Glutamatergic neuron (in vitro differentiated cells): ENCODE measurements at regions not wholly inside any gene's neighbourhood (a gene's known extent, or its start where the extent isn't known, plus 50 kb on each side); places are given as distances from the start of the nearest gene placed in this dataset.

Source experiments
- DNase-seq: peaks from one replicate; pipeline ENCODE4 v3.0.0; 2022
- H3K27ac Mint-ChIP-seq: one replicate; pipeline ENCODE4 v1.8.0; 2020; ENCODE audit warnings: mild to moderate bottlenecking, mixed read lengths, inconsistent platforms; ENCODE audit not compliant: unreplicated experiment
- H3K27me3 Mint-ChIP-seq: one replicate; pipeline ENCODE4 v1.8.0; 2020; ENCODE audit warnings: mild to moderate bottlenecking, moderate library complexity, mixed read lengths, inconsistent platforms; ENCODE audit not compliant: unreplicated experiment
- H3K36me3 Mint-ChIP-seq: one replicate; pipeline ENCODE4 v1.8.0; 2020; ENCODE audit warnings: mild to moderate bottlenecking, mixed read lengths, inconsistent platforms; ENCODE audit not compliant: unreplicated experiment
- H3K4me1 Mint-ChIP-seq: one replicate; pipeline ENCODE4 v1.8.0; 2020; ENCODE audit warnings: mild to moderate bottlenecking, low read depth, mixed read lengths, inconsistent platforms; ENCODE audit not compliant: unreplicated experiment
- H3K4me3 Mint-ChIP-seq: one replicate; pipeline ENCODE4 v1.8.0; 2020; ENCODE audit warnings: mild to moderate bottlenecking, mixed read lengths, inconsistent platforms; ENCODE audit not compliant: unreplicated experiment
- H3K9me3 Mint-ChIP-seq: one replicate; pipeline ENCODE4 v1.8.0; 2020; ENCODE audit warnings: mild to moderate bottlenecking, moderate library complexity, mixed read lengths, inconsistent platforms; ENCODE audit not compliant: unreplicated experiment
- CTCF ChIP-seq: fragments of 200-600 bp; sonication (generic); IDR thresholded peaks from one replicate; pipeline ENCODE4 v1.5.0; 2021; ENCODE audit not compliant: partially characterized antibody, unreplicated experiment

GRCh38 chr13:34046457-34046856 is 228.5 kb downstream of the RFC3 start:
- peaks cover 2% of the 10 kb centered on the region for H3K27me3 Mint-ChIP-seq
- TF ChIP-seq CTCF = no peak
- no peak overlapping the region for H3K27ac Mint-ChIP-seq
- no peaks in the 10 kb centered on the region for H3K4me1 Mint-ChIP-seq
- H3K9me3 Mint-ChIP-seq = no peaks in the 10 kb centered on the region
- H3K4me3 Mint-ChIP-seq = no peak overlapping the region
- DNase-seq = no peak
- no peaks in the 10 kb centered on the region for H3K36me3 Mint-ChIP-seq

- no peak overlapping the region for H3K27ac Mint-ChIP-seq
- no peak for DNase-seq
- H3K36me3 Mint-ChIP-seq = no peaks in the 10 kb centered on the region
- no peak overlapping the region for H3K4me3 Mint-ChIP-seq
- no peaks in the 10 kb centered on the region for H3K27me3 Mint-ChIP-seq
- no peak for TF ChIP-seq CTCF
- no peaks in the 10 kb centered on the region for H3K9me3 Mint-ChIP-seq
- no peaks in the 10 kb centered on the region for H3K4me1 Mint-ChIP-seq
These were observed 230.7 kb downstream of the RFC3 start for GRCh38 chr13:34048652-34049051.

- Mint-ChIP-seq H3K27me3 (no peaks in the 10 kb centered on the region), H3K27ac (no peak overlapping the region), H3K4me1 (no peaks in the 10 kb centered on the region), H3K4me3 (no peak overlapping the region), H3K9me3 (no peaks in the 10 kb centered on the region), H3K36me3 (no peaks in the 10 kb centered on the region)
- no peak for DNase-seq
- TF ChIP-seq CTCF = no peak
These were observed 238.8 kb downstream of the RFC3 start for GRCh38 chr13:34056733-34057258.

GRCh38 chr13:34064456-34065205 is 246.7 kb downstream of the RFC3 start:
- H3K27ac Mint-ChIP-seq = no peak overlapping the region
- H3K4me1 Mint-ChIP-seq = peaks cover 2% of the 10 kb centered on the region
- TF ChIP-seq CTCF = no peak
- no peak overlapping the region for H3K4me3 Mint-ChIP-seq
- no peaks in the 10 kb centered on the region for H3K9me3 Mint-ChIP-seq
- no peaks in the 10 kb centered on the region for H3K27me3 Mint-ChIP-seq
- DNase-seq = no peak
- H3K36me3 Mint-ChIP-seq = no peaks in the 10 kb centered on the region

- peaks cover 2% of the 10 kb centered on the region for H3K4me1 Mint-ChIP-seq
- no peaks in the 10 kb centered on the region for H3K9me3 Mint-ChIP-seq
- no peaks in the 10 kb centered on the region for H3K27me3 Mint-ChIP-seq
- H3K36me3 Mint-ChIP-seq = peaks cover 1% of the 10 kb centered on the region
- DNase-seq = no peak
- no peak overlapping the region for H3K27ac Mint-ChIP-seq
- H3K4me3 Mint-ChIP-seq = no peak overlapping the region
- no peak for TF ChIP-seq CTCF
These were observed 248.0 kb downstream of the RFC3 start for GRCh38 chr13:34065928-34066327.
